HCT116 (cell line): ENCODE measurements at regions not wholly inside any gene's neighbourhood (a gene's known extent, or its start where the extent isn't known, plus 50 kb on each side); places are given as distances from the start of the nearest gene placed in this dataset.

Experiments used
- ATAC-seq: fragments of 200-7000 bp; cut with Tn5 transposase; 2 replicates; pipeline ENCODE4 v1.9.1; 2020; ENCODE audit warnings: mild to moderate bottlenecking, moderate library complexity
- BruUV-seq: library from RNA; stranded (reverse); fragments of 400-500 nt; replicated peaks from 2 replicates; lab custom pipeline; 2021; lab: Mats Ljungman, UMichigan
- CTCF ChIA-PET: fragments of 300-600 bp; sonication (Branson Sonifier 250); formaldehyde crosslinking; loops from one replicate; lab custom pipeline; 2021; ENCODE audit warnings: antibody characterized with exemption; lab: Charles Lee
- POLR2A ChIA-PET: fragments of 300-600, 350-600 bp; sonication (Branson Sonifier 250); formaldehyde crosslinking; loops from one replicate; lab custom pipeline; 2021; ENCODE audit warnings: antibody characterized with exemption; lab: Charles Lee
- RAD21 ChIA-PET, 2 experiments: fragments of 300-600 bp; sonication (Branson Sonifier 250); formaldehyde crosslinking; loops; one replicate each; lab custom pipeline; 2023; ENCODE audit warnings: low total read pairs in 2 of 2; ENCODE audit not compliant: uncharacterized antibody in 2 of 2, unreplicated experiment in 2 of 2, low non-redundant PET in 1 of 2; lab: Charles Lee
- DNase-seq: peaks from one replicate; pipeline ENCODE4 v3.0.0-alpha.2; 2010; ENCODE audit warnings: low read depth, low spot score
- H2AFZ ChIP-seq: fragments of 200-600 bp; shearing (Covaris generic), sonication (generic); 2 replicates; pipeline ENCODE4 v1.6.1; 2017; ENCODE audit warnings: low read depth, mixed run types, mixed read lengths, antibody characterized with exemption, low read length; ENCODE audit not compliant: poor library complexity, severe bottlenecking
- H3K27ac ChIP-seq: 2 replicates; pipeline ENCODE4 v1.5.1; 2012; ENCODE audit warnings: low read depth, low read length
- H3K27me3 ChIP-seq: fragments of 200-600 bp; sonication (generic); 2 replicates; pipeline ENCODE4 v1.6.1; 2016; ENCODE audit warnings: mixed run types, low read length, mixed read lengths; ENCODE audit not compliant: insufficient read depth
- H3K36me3 ChIP-seq, 2 experiments: fragments of 200-500 bp in 1 of 2; fragments of 200-600 bp in 1 of 2; sonication (Bioruptor generic) in 1 of 2; sonication (generic) in 1 of 2; 2 replicates each; pipeline versions ENCODE4 v1.5.1 to v1.6.1; 2014 to 2016; ENCODE audit warnings: low read length in 2 of 2, inconsistent platforms in 1 of 2, mixed read lengths in 1 of 2, mixed run types in 1 of 2; ENCODE audit not compliant: insufficient read depth in 2 of 2, control insufficient read depth in 1 of 2
- H3K4me1 ChIP-seq, 2 experiments: fragments of 200-600 bp in 1 of 2; sonication (generic) in 1 of 2; 2 replicates each; pipeline versions ENCODE4 v1.5.1 to v1.6.1; 2012 to 2017; ENCODE audit warnings: low read length in 2 of 2, inconsistent platforms in 1 of 2, mild to moderate bottlenecking in 1 of 2, mixed read lengths in 1 of 2, mixed run types in 1 of 2, moderate library complexity in 1 of 2; ENCODE audit not compliant: insufficient read depth in 2 of 2, control insufficient read depth in 1 of 2
- H3K4me2 ChIP-seq: fragments of 200-600 bp; sonication (generic); 2 replicates; pipeline ENCODE4 v1.6.1; 2017; ENCODE audit warnings: mixed run types, low read length, mixed read lengths
- H3K4me3 ChIP-seq, 2 experiments: fragments of 200-600 bp in 1 of 2; sonication (generic) in 1 of 2; replicated peaks in 1 of 2; 2 replicates each; pipeline ENCODE4 v1.5.1; 2011 to 2016; ENCODE audit warnings: low read length in 2 of 2, control low read depth in 1 of 2, low read depth in 1 of 2, mild to moderate bottlenecking in 1 of 2, mixed read lengths in 1 of 2, mixed run types in 1 of 2
- H3K79me2 ChIP-seq: fragments of 200-600 bp; sonication (generic); 2 replicates; pipeline ENCODE4 v1.6.1; 2017; ENCODE audit warnings: mild to moderate bottlenecking, mixed run types, low read length, moderate library complexity, mixed read lengths; ENCODE audit not compliant: insufficient read depth
- H3K9ac ChIP-seq: fragments of 200-600 bp; sonication (generic); 2 replicates; pipeline ENCODE4 v1.6.1; 2016; ENCODE audit warnings: low read length, mixed read lengths
- H3K9me2 ChIP-seq: fragments of 200-600 bp; sonication (generic), shearing (Covaris generic); 2 replicates; pipeline ENCODE4 v1.6.1; 2017; ENCODE audit warnings: mixed run types, mild to moderate bottlenecking, moderate library complexity; ENCODE audit not compliant: insufficient read depth
- H3K9me3 ChIP-seq, 2 experiments: fragments of 200-500 bp in 1 of 2; fragments of 200-600 bp in 1 of 2; sonication (Bioruptor generic) in 1 of 2; sonication (generic) in 1 of 2; 2 replicates each; pipeline ENCODE4 v1.6.1; 2014 to 2017; ENCODE audit warnings: low read length in 2 of 2, mixed read lengths in 2 of 2, inconsistent platforms in 1 of 2, low read depth in 1 of 2, mild to moderate bottlenecking in 1 of 2, mixed run types in 1 of 2, moderate library complexity in 1 of 2; ENCODE audit not compliant: control insufficient read depth in 1 of 2, insufficient read depth in 1 of 2
- H4K20me1 ChIP-seq: fragments of 200-600 bp; sonication (generic), shearing (Covaris generic); 2 replicates; pipeline ENCODE4 v1.6.1; 2017; ENCODE audit warnings: mixed run types, mild to moderate bottlenecking, moderate library complexity; ENCODE audit not compliant: insufficient read depth
- CTCF ChIP-seq, 3 experiments: fragments of 200-600 bp in 1 of 3; sonication (generic) in 1 of 3; IDR thresholded peaks in 2 of 3; conservative IDR thresholded peaks in 1 of 3; 2 replicates each; pipeline ENCODE4 v1.5.1; 2012 to 2017; ENCODE audit warnings: low read depth in 2 of 3, low read length in 2 of 3, antibody characterized with exemption in 1 of 3, borderline replicate concordance in 1 of 3, control low read depth in 1 of 3, mild to moderate bottlenecking in 1 of 3, mixed read lengths in 1 of 3, mixed run types in 1 of 3, moderate library complexity in 1 of 3; ENCODE audit not compliant: insufficient read depth in 1 of 3
- EGR1 ChIP-seq: IDR thresholded peaks from 2 replicates; pipeline ENCODE4 v1.6.1; 2012; ENCODE audit warnings: low read depth
- EZH2 ChIP-seq: fragments of 200-600 bp; sonication (generic); IDR thresholded peaks from 2 replicates; pipeline ENCODE4 v1.6.1; 2017; ENCODE audit warnings: antibody characterized with exemption, mixed run types
- EZH2phosphoT487 ChIP-seq: fragments of 200-600 bp; IDR thresholded peaks from 2 replicates; pipeline ENCODE4 v1.6.1; 2018; ENCODE audit warnings: antibody characterized with exemption, borderline replicate concordance
- JUND ChIP-seq: IDR thresholded peaks from 2 replicates; pipeline ENCODE4 v1.6.1; 2012
- POLR2A ChIP-seq: IDR thresholded peaks from 2 replicates; pipeline ENCODE4 v1.7.0; 2011; ENCODE audit warnings: borderline replicate concordance; ENCODE audit not compliant: insufficient read depth, insufficient read length; ENCODE audit errors: extremely low read depth
- SIN3A ChIP-seq: IDR thresholded peaks from 2 replicates; pipeline ENCODE4 v1.6.1; 2012; ENCODE audit warnings: low read depth
- YY1 ChIP-seq: IDR thresholded peaks from 2 replicates; pipeline ENCODE4 v1.6.1; 2011; ENCODE audit warnings: low read length, low read depth, moderate library complexity, mild to moderate bottlenecking; ENCODE audit not compliant: insufficient replicate concordance; ENCODE audit errors: extremely low read depth
- intact Hi-C: fragments of 100-400 bp; cut with micrococcal nuclease; formaldehyde crosslinking; loops from 2 replicates; pipeline ENCODE4 v1.10.0; 2022

- DNase-seq: no peak
Measured at GRCh38 chr4:45946699-45947098, 177.2 kb downstream of the GABRG1 start.

More at GRCh38 chr4:45946699-45947098, 177.2 kb downstream of the GABRG1 start:
- intact Hi-C loops: no loop called here
- CTCF ChIA-PET: no interaction called here
- Histone ChIP-seq H4K20me1 (no peaks in the 10 kb centered on the region), H3K4me3 (no peak overlapping the region), H2AFZ (no peak overlapping the region), H3K9ac (no peak overlapping the region), H3K27ac (no peak overlapping the region), H3K4me1 (no peaks in the 10 kb centered on the region), H3K4me2 (no peak overlapping the region), H3K27me3 (no peaks in the 10 kb centered on the region), H3K36me3 (no peaks in the 10 kb centered on the region), H3K9me2 (no peaks in the 10 kb centered on the region), H3K9me3 (peaks cover 12 to 13% of the 10 kb centered on the region in 2 experiments; a peak in 3 of 4 replicates), H3K79me2 (no peaks in the 10 kb centered on the region)
- ATAC-seq: no peak
- POLR2A ChIA-PET: no interaction called here
- RAD21 ChIA-PET: no interaction called here
- BruUV-seq: no TSS peak
- no peak for TF ChIP-seq EZH2phosphoT487
- TF ChIP-seq SIN3A: no peak
- TF ChIP-seq EGR1: no peak
- TF ChIP-seq YY1: no peak
- no peak for TF ChIP-seq POLR2A
- no peak for TF ChIP-seq EZH2
- TF ChIP-seq CTCF (IDR thresholded peaks at IDR 0.05 in 2 of 3, conservative IDR thresholded peaks at IDR 0.05 in 1 of 3; ENCODE audit: borderline replicate concordance in 1 of 3, insufficient read depth in 1 of 3, low read depth in 2 of 3, low read length in 2 of 3): no peak
- TF ChIP-seq JUND: no peak
